Stimulated activated naive B cell treated with anti-CD40 and anti-IgM and Interleukin-4, amounts not matched to agents 10 μg/mL and 1 μg/mL and 100 μg/mL, for 72 hours (primary cell): ENCODE measurements at regions not wholly inside any gene's neighbourhood (a gene's known extent, or its start where the extent isn't known, plus 50 kb on each side); places are given as distances from the start of the nearest gene placed in this dataset.
"Not testable (repeated sequence)": the region's sequence is repeated elsewhere in the genome, so short reads cannot be mapped to it uniquely, and the experiment has no call there.

Source experiments
- ATAC-seq, 2 donors: fragments of 150-1000 bp; cut with Tn5 transposase; replicated peaks; 2 replicates each; pipeline ENCODE4 v1.10.0; 2021; ENCODE audit warnings: moderate library complexity in 1 of 2
- DNase-seq: peaks from one replicate; pipeline ENCODE4 v3.0.0; 2021
- H3K27ac Mint-ChIP-seq: one replicate; pipeline ENCODE4 v1.8.0; 2022; ENCODE audit warnings: mild to moderate bottlenecking, mixed read lengths
- H3K27me3 Mint-ChIP-seq, 2 donors: one replicate each; pipeline ENCODE4 v1.8.0; 2022; ENCODE audit warnings: mixed read lengths in 2 of 2
- H3K36me3 Mint-ChIP-seq, 2 donors: one replicate each; pipeline ENCODE4 v1.8.0; 2022; ENCODE audit warnings: mixed read lengths in 2 of 2, mild to moderate bottlenecking in 1 of 2
- H3K4me1 Mint-ChIP-seq, 2 donors: one replicate each; pipeline ENCODE4 v1.8.0; 2022; ENCODE audit warnings: mixed read lengths in 2 of 2, mild to moderate bottlenecking in 1 of 2
- H3K4me3 Mint-ChIP-seq, 2 donors: one replicate each; pipeline ENCODE4 v1.8.0; 2022; ENCODE audit warnings: mild to moderate bottlenecking in 2 of 2, mixed read lengths in 2 of 2, moderate library complexity in 1 of 2
- H3K9me3 Mint-ChIP-seq, 2 donors: one replicate each; pipeline ENCODE4 v1.8.0; 2022; ENCODE audit warnings: mixed read lengths in 2 of 2, mild to moderate bottlenecking in 1 of 2

DNA sequence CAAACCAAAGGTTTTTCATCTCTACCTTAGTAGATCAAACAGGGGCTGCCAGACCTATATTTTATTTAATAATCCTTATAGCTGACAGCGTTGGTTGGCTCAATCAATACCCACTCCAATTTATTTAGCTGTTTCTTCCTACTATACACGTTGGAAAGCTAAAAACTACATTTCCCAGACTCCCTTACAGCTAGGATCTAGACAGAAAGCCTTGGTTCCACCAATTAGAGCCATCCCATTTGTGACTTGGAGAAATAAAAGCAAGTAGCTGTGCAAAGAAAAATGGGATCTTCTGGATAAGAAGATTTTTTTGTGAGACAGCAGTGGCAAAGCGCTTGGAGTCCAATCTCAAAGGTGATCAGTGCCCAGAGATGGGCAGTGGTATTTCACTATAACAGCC is 331.3 kb upstream of the MEIS1 start:
- no peak overlapping the region for H3K27ac Mint-ChIP-seq
- ATAC-seq (no peak), DNase-seq (no peak)
- H3K36me3 Mint-ChIP-seq, result no peaks in the 10 kb centered on the region
- peaks cover 0 to 4% of the 10 kb centered on the region in 2 donors for H3K9me3 Mint-ChIP-seq
- no peaks in the 10 kb centered on the region for H3K27me3 Mint-ChIP-seq
- no peaks in the 10 kb centered on the region for H3K4me1 Mint-ChIP-seq
- no peak overlapping the region for H3K4me3 Mint-ChIP-seq

- peaks cover 0 to 3% of the 10 kb centered on the region in 2 donors for H3K9me3 Mint-ChIP-seq
- H3K4me3 Mint-ChIP-seq, result no peak overlapping the region
- H3K27ac Mint-ChIP-seq, result no peak overlapping the region
- no peaks in the 10 kb centered on the region for H3K4me1 Mint-ChIP-seq
- H3K27me3 Mint-ChIP-seq, result no peaks in the 10 kb centered on the region
- H3K36me3 Mint-ChIP-seq, result no peaks in the 10 kb centered on the region
- DNase-seq (no peak), ATAC-seq (no peak)
These were observed 333.7 kb upstream of the MEIS1 start for GRCh38 chr2:66101206-66101605.

DNA sequence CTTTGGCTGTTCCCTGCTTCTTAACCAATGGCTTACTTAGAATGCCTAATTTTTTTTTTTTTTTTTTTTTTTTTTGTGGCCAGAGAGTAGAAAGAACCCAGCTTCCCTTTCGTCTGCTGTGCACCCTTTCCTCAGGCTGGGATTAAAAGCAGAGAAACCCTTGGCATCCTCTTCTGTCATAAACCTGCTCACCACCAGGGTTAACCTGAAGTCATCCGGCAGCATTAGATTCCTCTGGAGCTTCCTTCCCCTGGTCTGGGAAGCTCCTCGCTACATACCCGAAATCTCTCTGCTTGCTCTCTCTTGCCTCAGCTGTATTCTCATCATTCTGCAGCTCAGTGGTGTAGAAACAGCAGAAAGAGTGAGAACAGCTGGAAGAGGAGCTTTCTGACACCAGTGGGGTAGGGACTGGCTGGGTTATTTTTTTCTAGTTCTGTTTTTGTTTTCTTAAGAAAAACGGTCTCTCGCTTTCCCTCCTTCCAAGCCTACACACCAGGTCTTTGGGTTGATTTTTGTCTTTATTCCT is 339.0 kb upstream of the MEIS1 start:
- Mint-ChIP-seq H3K27me3 (no peaks in the 10 kb centered on the region), H3K27ac (no peak overlapping the region), H3K36me3 (no peaks in the 10 kb centered on the region), H3K9me3 (peaks cover 0 to 3% of the 10 kb centered on the region in 2 donors), H3K4me1 (no peaks in the 10 kb centered on the region), H3K4me3 (no peak overlapping the region)
- ATAC-seq, result no peak
- DNase-seq, result no peak

DNA sequence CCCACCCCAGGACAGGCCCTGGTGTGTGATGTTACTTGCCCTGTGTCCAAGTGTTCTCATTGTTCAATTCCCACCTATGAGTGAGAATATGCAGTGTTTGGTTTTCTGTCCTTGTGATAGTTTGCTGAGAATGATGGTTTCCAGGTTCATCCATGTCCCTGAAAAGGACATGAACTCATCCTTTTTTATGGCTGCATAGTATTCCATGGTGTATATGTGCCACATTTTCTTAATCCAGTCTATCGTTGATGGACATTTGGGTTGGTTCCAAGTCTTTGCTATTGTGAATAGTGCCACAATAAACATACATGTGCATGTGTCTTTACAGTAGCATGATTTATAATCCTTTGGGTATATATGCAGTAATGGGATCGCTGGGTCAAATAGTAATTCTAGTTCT is 340.2 kb upstream of the MEIS1 start:
- H3K4me1 Mint-ChIP-seq, H3K27ac Mint-ChIP-seq, DNase-seq, H3K27me3 Mint-ChIP-seq, H3K9me3 Mint-ChIP-seq, H3K4me3 Mint-ChIP-seq, H3K36me3 Mint-ChIP-seq, ATAC-seq: not testable (repeated sequence)

DNA sequence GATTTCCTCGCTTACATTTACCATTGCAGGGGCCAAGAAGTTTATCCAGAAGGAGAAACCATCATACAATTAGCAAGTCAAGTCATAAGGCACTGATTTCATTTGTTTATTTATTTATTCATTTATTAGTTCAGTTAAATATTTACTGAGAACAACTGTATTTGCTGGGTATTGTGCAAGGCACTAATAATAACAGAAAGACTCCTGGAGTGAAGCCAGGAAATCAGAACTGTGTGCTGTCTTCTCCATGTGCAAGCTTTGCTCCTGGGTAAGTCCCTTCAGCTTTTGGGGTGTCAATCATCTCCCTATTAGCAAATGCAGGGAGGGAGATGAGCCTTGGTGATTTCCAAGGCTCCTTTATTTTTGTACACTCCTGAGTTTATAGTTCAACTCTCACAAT is 341.6 kb upstream of the MEIS1 start:
- H3K4me3 Mint-ChIP-seq, result no peak overlapping the region
- no peaks in the 10 kb centered on the region for H3K36me3 Mint-ChIP-seq
- H3K27ac Mint-ChIP-seq, result no peak overlapping the region
- no peaks in the 10 kb centered on the region for H3K4me1 Mint-ChIP-seq
- no peaks in the 10 kb centered on the region for H3K27me3 Mint-ChIP-seq
- no peak for ATAC-seq
- DNase-seq, result no peak
- peaks cover 7 to 13% of the 10 kb centered on the region in 2 donors for H3K9me3 Mint-ChIP-seq

DNA sequence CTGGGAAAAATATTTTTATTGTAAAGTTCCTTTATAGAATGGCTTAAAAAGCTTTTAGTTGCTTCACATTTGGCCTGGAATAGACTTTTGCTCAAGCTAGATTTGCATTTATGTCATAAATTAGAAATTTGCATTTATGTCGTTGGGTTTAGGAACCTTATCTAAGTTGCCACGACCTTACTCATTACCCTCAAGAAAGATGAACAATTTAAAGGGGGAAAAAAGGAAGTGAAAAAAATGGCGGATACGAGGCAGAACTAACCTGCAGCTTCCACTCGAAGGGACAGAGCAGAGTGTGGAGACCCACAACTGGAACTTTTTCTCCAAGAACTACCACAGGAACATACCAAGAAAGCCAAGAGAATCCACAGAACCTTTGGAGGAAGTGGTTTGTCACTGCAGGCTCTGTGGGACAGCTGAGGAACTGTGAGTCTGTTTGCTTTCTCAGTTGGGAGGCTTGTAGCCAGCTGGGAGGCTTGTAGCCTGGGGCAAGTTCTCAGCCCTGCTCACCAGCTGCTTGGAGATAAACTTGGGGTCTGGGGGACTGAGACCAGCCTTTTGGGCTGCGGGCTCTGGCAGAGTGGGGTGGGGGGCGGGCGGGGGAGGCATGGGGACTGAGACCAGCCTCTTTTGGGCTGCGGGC is 349.9 kb upstream of the MEIS1 start:
- Mint-ChIP-seq H3K4me1 (no peaks in the 10 kb centered on the region), H3K27ac (no peak overlapping the region), H3K36me3 (no peaks in the 10 kb centered on the region), H3K9me3 (peaks cover 15 to 23% of the 10 kb centered on the region in 2 donors), H3K27me3 (peaks cover 8 to 26% of the 10 kb centered on the region in 2 donors), H3K4me3 (no peak overlapping the region)
- no peak for ATAC-seq
- DNase-seq, result no peak

- Mint-ChIP-seq H3K9me3 (peaks cover 6 to 9% of the 10 kb centered on the region in 2 donors), H3K36me3 (no peaks in the 10 kb centered on the region), H3K4me1 (no peaks in the 10 kb centered on the region), H3K4me3 (no peak overlapping the region), H3K27me3 (peaks cover 17 to 28% of the 10 kb centered on the region in 2 donors), H3K27ac (no peak overlapping the region)
- DNase-seq (no peak), ATAC-seq (no peak)
These were observed 352.3 kb upstream of the MEIS1 start for GRCh38 chr2:66082581-66082980.

GRCh38 chr2:66080127-66080526 is 354.8 kb upstream of the MEIS1 start:
- H3K9me3 Mint-ChIP-seq, result no peaks in the 10 kb centered on the region
- DNase-seq (no peak), ATAC-seq (no peak)
- H3K36me3 Mint-ChIP-seq, result no peaks in the 10 kb centered on the region
- no peak overlapping the region for H3K4me3 Mint-ChIP-seq
- peaks cover 12 to 18% of the 10 kb centered on the region in 2 donors for H3K27me3 Mint-ChIP-seq
- H3K4me1 Mint-ChIP-seq, result no peaks in the 10 kb centered on the region
- no peak overlapping the region for H3K27ac Mint-ChIP-seq

DNA sequence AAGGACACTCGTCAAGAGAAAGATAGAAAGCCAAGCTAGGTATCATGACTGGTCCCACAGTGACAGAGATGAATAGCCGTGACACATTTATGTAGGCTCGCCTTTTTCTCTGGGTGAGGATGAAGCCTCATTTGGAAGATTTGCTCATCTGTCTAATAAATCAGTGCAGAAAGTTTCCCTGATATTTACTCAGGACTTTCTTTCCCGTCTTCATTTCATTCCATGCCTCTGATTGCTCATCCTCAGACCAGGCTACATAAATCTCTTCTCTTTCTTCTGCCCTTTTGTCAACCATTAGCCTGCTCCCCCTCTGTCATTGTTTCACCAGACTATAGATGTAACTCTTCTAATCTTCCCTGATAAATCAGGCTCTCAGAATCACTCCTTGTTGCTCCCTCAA is 361.8 kb upstream of the MEIS1 start:
- no peaks in the 10 kb centered on the region for H3K36me3 Mint-ChIP-seq
- DNase-seq (no peak), ATAC-seq (no peak)
- no peaks in the 10 kb centered on the region for H3K27me3 Mint-ChIP-seq
- H3K27ac Mint-ChIP-seq, result no peak overlapping the region
- no peak overlapping the region for H3K4me3 Mint-ChIP-seq
- no peaks in the 10 kb centered on the region for H3K9me3 Mint-ChIP-seq
- H3K4me1 Mint-ChIP-seq, result no peaks in the 10 kb centered on the region

DNA sequence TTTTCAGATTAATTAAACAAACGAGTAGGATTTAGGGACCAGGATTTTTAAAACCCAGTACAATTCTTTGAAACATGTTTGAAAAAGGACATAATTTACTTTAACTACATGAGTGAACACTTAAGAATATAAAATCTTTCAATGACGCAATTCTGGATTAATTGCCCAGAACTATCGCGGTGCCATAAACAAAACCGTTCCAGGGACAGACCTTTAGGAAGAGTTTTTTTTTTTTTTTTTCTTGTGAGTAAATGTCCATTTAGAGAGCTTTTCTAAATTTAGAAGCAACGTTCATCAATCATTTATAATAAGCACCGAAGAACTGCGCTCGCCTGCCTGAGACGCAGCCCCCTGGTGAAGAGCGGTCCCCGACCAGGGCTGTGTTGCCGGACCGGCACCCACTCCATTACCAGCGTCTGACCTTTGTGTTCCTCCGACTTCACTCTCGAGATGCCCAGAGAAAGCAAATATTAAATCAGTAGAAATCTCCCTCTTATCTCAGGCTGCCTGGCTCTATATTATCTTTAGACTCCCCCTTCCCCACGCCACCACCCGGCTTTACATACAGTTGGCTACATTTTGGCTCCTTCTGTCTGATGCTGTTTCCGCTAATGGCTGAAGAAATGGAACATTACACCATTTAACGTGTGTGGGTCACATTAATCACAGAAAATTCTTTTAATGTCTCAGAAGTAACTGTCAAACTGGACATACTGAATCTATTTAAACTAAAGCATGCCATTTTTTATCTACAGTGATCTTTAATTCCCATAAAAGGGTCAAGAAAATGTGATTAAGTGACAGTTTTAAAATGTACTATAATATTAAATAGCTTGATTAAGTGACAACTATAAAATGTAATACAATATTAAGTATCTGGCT is 364.0 kb upstream of the MEIS1 start:
- Mint-ChIP-seq H3K36me3 (no peaks in the 10 kb centered on the region), H3K9me3 (no peaks in the 10 kb centered on the region), H3K4me1 (no peaks in the 10 kb centered on the region), H3K27me3 (no peaks in the 10 kb centered on the region), H3K4me3 (no peak overlapping the region), H3K27ac (no peak overlapping the region)
- DNase-seq, result no peak
- ATAC-seq, result no peak

DNA sequence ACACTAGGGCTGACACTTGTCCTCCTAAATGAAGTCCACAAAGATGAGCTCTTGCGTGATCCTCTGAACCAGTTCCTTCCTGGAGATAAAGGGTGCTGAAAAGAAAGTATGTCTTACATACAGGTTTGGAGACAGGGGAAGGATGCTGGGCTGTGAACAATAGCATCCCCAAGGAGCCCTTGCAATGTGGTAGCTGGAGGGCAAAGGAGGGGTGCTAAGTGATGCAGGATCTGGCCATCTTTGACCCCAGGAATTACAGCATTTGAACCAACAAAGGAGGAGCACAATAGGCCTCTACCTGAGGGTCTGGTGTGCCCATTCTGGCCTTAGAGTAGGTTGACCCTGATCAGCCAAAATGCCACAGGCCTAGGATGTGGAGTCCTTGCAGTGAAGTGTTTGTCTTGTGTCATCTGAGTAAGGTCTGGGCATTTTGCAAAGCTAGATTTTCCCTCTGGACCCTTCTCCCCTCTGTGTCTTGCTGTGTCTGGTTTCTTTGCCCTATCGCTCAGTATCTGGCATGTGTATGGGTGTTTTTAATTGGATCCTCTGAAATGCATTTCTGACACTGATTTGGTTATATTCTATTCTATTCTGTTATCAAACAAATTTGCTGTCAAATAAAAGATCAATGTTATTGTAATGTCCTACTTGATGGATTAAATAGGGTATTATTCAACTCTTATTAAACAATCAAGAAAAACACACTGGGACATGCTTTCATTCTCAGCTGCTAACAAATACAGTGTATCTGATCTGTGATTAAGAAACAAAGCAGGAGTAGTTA is 364.8 kb upstream of the MEIS1 start:
- Mint-ChIP-seq H3K27me3 (no peaks in the 10 kb centered on the region), H3K27ac (no peak overlapping the region), H3K4me3 (no peak overlapping the region), H3K9me3 (no peaks in the 10 kb centered on the region), H3K4me1 (no peaks in the 10 kb centered on the region), H3K36me3 (no peaks in the 10 kb centered on the region)
- no peak for DNase-seq
- ATAC-seq, result no peak

DNA sequence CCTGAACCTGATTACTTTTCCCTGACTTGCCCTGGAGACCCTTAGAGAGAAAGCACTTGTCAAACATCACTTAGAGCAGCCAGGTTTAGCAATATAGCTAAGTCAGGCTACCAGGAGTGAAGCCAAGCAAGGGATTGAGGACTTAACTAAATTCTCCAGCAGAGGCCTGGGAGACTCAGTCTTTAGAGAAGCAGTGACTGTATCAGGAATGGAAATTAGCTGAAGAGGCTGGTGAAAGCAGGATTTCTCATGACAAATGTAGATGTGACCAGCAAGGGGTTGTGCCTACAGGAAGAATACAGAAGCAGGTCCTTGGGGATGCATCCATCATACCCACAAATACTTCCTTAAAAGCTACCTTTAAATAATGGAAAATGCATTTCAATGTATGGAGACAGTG is 368.9 kb upstream of the MEIS1 start:
- Mint-ChIP-seq H3K36me3 (no peaks in the 10 kb centered on the region), H3K27ac (no peak overlapping the region), H3K4me3 (no peak overlapping the region), H3K27me3 (peaks cover 0 to 4% of the 10 kb centered on the region in 2 donors), H3K4me1 (no peaks in the 10 kb centered on the region), H3K9me3 (no peaks in the 10 kb centered on the region)
- ATAC-seq (no peak), DNase-seq (no peak)

- H3K4me3 Mint-ChIP-seq, result no peak overlapping the region
- no peaks in the 10 kb centered on the region for H3K4me1 Mint-ChIP-seq
- no peak overlapping the region for H3K27ac Mint-ChIP-seq
- peaks cover 3 to 8% of the 10 kb centered on the region in 2 donors for H3K27me3 Mint-ChIP-seq
- ATAC-seq (no peak), DNase-seq (no peak)
- H3K36me3 Mint-ChIP-seq, result no peaks in the 10 kb centered on the region
- no peaks in the 10 kb centered on the region for H3K9me3 Mint-ChIP-seq
These were observed 375.6 kb upstream of the MEIS1 start for GRCh38 chr2:66059332-66059731.

- DNase-seq, result no peak
- no peak overlapping the region for H3K4me3 Mint-ChIP-seq
- no peak overlapping the region for H3K27ac Mint-ChIP-seq
- H3K9me3 Mint-ChIP-seq, result no peaks in the 10 kb centered on the region
- peaks cover 7 to 8% of the 10 kb centered on the region in 2 donors for H3K27me3 Mint-ChIP-seq
- H3K36me3 Mint-ChIP-seq, result no peaks in the 10 kb centered on the region
- no peaks in the 10 kb centered on the region for H3K4me1 Mint-ChIP-seq
- no peak for ATAC-seq
These were observed 376.2 kb upstream of the MEIS1 start for GRCh38 chr2:66058675-66059074.
